Esophagus squamous epithelium (tissue), 4 donors: ENCODE measurements at regions not wholly inside any gene's neighbourhood (a gene's known extent, or its start where the extent isn't known, plus 50 kb on each side); places are given as distances from the start of the nearest gene placed in this dataset.

ENCODE experiments used
- POLR2A ChIP-seq, 4 donors: fragments of 450-650 bp; IDR thresholded peaks; one replicate each; pipeline ENCODE4 v1.6.1; 2017; ENCODE audit warnings: antibody characterized with exemption in 4 of 4, mild to moderate bottlenecking in 4 of 4, moderate library complexity in 3 of 4
- TF ChIP-seq, protein P1 (sequence below), 6 experiments: fragments of 450-650 bp in 4 of 6; fragments of 200-600 bp in 2 of 6; sonication (generic) in 2 of 6; IDR thresholded peaks; one replicate each; pipeline ENCODE4 v1.5.1; 2016 to 2019; ENCODE audit warnings: antibody characterized with exemption in 6 of 6, mild to moderate bottlenecking in 4 of 6, moderate library complexity in 4 of 6

DNA sequence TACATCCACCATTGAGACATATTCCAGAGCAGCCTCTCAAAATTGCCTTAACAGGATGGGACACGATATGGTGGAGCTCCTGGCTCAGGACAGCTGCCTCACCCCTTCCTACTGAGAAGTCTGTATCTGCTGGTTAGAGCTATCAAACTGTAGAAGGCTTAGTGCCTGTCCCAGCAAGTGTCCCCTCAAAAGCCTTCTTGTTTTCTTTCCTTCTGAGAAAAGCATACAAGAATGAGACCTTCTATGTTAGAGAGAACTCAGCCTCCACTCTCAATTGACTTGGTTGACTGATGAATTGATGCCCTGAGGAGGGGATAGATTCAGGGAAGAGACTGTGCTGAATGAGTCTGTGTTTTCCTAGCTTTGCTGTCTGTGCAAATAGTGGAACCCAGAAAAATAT is 2020.9 kb downstream of the TP53TG3F start:
- TF ChIP-seq, protein P1, sequence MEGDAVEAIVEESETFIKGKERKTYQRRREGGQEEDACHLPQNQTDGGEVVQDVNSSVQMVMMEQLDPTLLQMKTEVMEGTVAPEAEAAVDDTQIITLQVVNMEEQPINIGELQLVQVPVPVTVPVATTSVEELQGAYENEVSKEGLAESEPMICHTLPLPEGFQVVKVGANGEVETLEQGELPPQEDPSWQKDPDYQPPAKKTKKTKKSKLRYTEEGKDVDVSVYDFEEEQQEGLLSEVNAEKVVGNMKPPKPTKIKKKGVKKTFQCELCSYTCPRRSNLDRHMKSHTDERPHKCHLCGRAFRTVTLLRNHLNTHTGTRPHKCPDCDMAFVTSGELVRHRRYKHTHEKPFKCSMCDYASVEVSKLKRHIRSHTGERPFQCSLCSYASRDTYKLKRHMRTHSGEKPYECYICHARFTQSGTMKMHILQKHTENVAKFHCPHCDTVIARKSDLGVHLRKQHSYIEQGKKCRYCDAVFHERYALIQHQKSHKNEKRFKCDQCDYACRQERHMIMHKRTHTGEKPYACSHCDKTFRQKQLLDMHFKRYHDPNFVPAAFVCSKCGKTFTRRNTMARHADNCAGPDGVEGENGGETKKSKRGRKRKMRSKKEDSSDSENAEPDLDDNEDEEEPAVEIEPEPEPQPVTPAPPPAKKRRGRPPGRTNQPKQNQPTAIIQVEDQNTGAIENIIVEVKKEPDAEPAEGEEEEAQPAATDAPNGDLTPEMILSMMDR (IDR thresholded peaks at IDR 0.05), result no peak
- no peak for TF ChIP-seq POLR2A (IDR thresholded peaks at IDR 0.05)
